GM23338 (cell line): ENCODE measurements at regions not wholly inside any gene's neighbourhood (a gene's known extent, or its start where the extent isn't known, plus 50 kb on each side); places are given as distances from the start of the nearest gene placed in this dataset.

Experiments used
- ATAC-seq: fragments of 200-7000 bp; cut with Tn5 transposase; 3 replicates; pipeline ENCODE4 v1.9.1; 2020
- DNase-seq: peaks from one replicate; pipeline ENCODE4 v3.0.0-alpha.2; 2015; ENCODE audit warnings: low spot score
- H2AFZ ChIP-seq: fragments of 200-600 bp; sonication (generic); 2 replicates; pipeline ENCODE4 v1.8.0; 2016; ENCODE audit warnings: antibody characterized with exemption, mild to moderate bottlenecking, moderate library complexity
- H3F3A ChIP-seq: fragments of 200-600 bp; sonication (generic); replicated peaks from 2 replicates; pipeline ENCODE4 v1.8.0; 2017; ENCODE audit warnings: antibody characterized with exemption, mixed run types, low read depth
- H3K27ac ChIP-seq: fragments of 200-600 bp; sonication (generic); 2 replicates; pipeline ENCODE4 v1.6.1; 2016; ENCODE audit warnings: low read depth
- H3K27me3 ChIP-seq: fragments of 200-600 bp; sonication (generic); 2 replicates; pipeline ENCODE4 v1.8.0; 2016; ENCODE audit warnings: mild to moderate bottlenecking, mixed run types, moderate library complexity; ENCODE audit not compliant: insufficient read depth
- H3K36me3 ChIP-seq: fragments of 200-600 bp; sonication (generic); 2 replicates; pipeline ENCODE4 v1.8.0; 2016; ENCODE audit warnings: mild to moderate bottlenecking; ENCODE audit not compliant: insufficient read depth
- H3K4me1 ChIP-seq: fragments of 200-600 bp; sonication (generic); 2 replicates; pipeline ENCODE4 v1.8.0; 2016; ENCODE audit warnings: mild to moderate bottlenecking, moderate library complexity; ENCODE audit not compliant: insufficient read depth
- H3K4me2 ChIP-seq: fragments of 200-600 bp; sonication (generic); 2 replicates; pipeline ENCODE4 v1.7.1; 2017; ENCODE audit warnings: mixed run types
- H3K4me3 ChIP-seq: fragments of 200-600 bp; sonication (generic); 2 replicates; pipeline ENCODE4 v1.6.1; 2016; ENCODE audit warnings: mixed run types
- H3K79me2 ChIP-seq: fragments of 200-600 bp; sonication (generic); replicated peaks from 2 replicates; pipeline ENCODE4 v1.8.0; 2017; ENCODE audit warnings: mild to moderate bottlenecking; ENCODE audit not compliant: insufficient read depth
- H3K9me2 ChIP-seq: fragments of 200-600 bp; sonication (generic); 2 replicates; pipeline ENCODE4 v1.8.0; 2017; ENCODE audit not compliant: insufficient read depth
- H4K20me1 ChIP-seq: fragments of 200-600 bp; sonication (generic); replicated peaks from 2 replicates; pipeline ENCODE4 v1.8.0; 2017; ENCODE audit warnings: mild to moderate bottlenecking; ENCODE audit not compliant: insufficient read depth
- H3K27ac Mint-ChIP-seq: 2 replicates; pipeline ENCODE4 v1.8.0; 2020; ENCODE audit warnings: inconsistent platforms, mild to moderate bottlenecking, moderate library complexity, mixed read lengths
- H3K27me3 Mint-ChIP-seq: 3 replicates; pipeline ENCODE4 v1.8.0; 2022; ENCODE audit warnings: low read depth, mild to moderate bottlenecking, moderate library complexity, mixed read lengths, inconsistent platforms; ENCODE audit not compliant: insufficient read depth, poor library complexity
- H3K36me3 Mint-ChIP-seq: 3 replicates; pipeline ENCODE4 v1.8.0; 2021; ENCODE audit warnings: low read depth, mild to moderate bottlenecking, inconsistent platforms, moderate library complexity, mixed read lengths
- H3K4me1 Mint-ChIP-seq: 3 replicates; pipeline ENCODE4 v1.8.0; 2020; ENCODE audit warnings: mild to moderate bottlenecking, inconsistent platforms, mixed read lengths
- H3K4me3 Mint-ChIP-seq: 3 replicates; pipeline ENCODE4 v1.8.0; 2021; ENCODE audit warnings: moderate library complexity, mild to moderate bottlenecking, inconsistent platforms, mixed read lengths
- H3K9me3 Mint-ChIP-seq: 3 replicates; pipeline ENCODE4 v1.8.0; 2020; ENCODE audit warnings: moderate library complexity, mild to moderate bottlenecking, inconsistent platforms, mixed read lengths
- CREB1 ChIP-seq: fragments of 250-450 bp; sonication (Bioruptor Pico); IDR thresholded peaks from 2 replicates; pipeline ENCODE4 v1.5.0; 2020; ENCODE audit warnings: low read depth, mild to moderate bottlenecking, moderate library complexity
- EZH2 ChIP-seq: fragments of 200-600 bp; sonication (generic); IDR thresholded peaks from one replicate; pipeline ENCODE4 v1.8.0; 2017; ENCODE audit warnings: antibody characterized with exemption, mild to moderate bottlenecking, low read depth; ENCODE audit not compliant: unreplicated experiment
- EZH2phosphoT487 ChIP-seq: fragments of 200-600 bp; sonication (generic); IDR thresholded peaks from one replicate; pipeline ENCODE4 v1.8.1; 2018; ENCODE audit warnings: antibody characterized with exemption; ENCODE audit not compliant: unreplicated experiment
- JUNB ChIP-seq: IDR thresholded peaks from one replicate; pipeline ENCODE4 v1.6.1; 2016; ENCODE audit warnings: antibody characterized with exemption; ENCODE audit not compliant: unreplicated experiment
- NANOG ChIP-seq: IDR thresholded peaks from 2 replicates; pipeline ENCODE4 v1.6.1; 2016; ENCODE audit warnings: antibody characterized with exemption, borderline replicate concordance
- STAT1 ChIP-seq: IDR thresholded peaks from one replicate; pipeline ENCODE4 v1.6.1; 2016; ENCODE audit warnings: antibody characterized with exemption; ENCODE audit not compliant: unreplicated experiment
- ZNF114 ChIP-seq: fragments of 250-450 bp; sonication (Bioruptor Pico); IDR thresholded peaks from 2 replicates; pipeline ENCODE4 v1.5.0; 2020; ENCODE audit warnings: mild to moderate bottlenecking, moderate library complexity
- ZNF331 ChIP-seq: fragments of 250-450 bp; sonication (Bioruptor Pico); IDR thresholded peaks from 2 replicates; pipeline ENCODE4 v1.5.0; 2020; ENCODE audit warnings: low read depth, mild to moderate bottlenecking, moderate library complexity
- TF ChIP-seq, protein P1 (sequence below): fragments of 250-450 bp; sonication (Bioruptor Pico); IDR thresholded peaks from 2 replicates; pipeline ENCODE4 v1.5.0; 2020; ENCODE audit warnings: mild to moderate bottlenecking, moderate library complexity

DNA sequence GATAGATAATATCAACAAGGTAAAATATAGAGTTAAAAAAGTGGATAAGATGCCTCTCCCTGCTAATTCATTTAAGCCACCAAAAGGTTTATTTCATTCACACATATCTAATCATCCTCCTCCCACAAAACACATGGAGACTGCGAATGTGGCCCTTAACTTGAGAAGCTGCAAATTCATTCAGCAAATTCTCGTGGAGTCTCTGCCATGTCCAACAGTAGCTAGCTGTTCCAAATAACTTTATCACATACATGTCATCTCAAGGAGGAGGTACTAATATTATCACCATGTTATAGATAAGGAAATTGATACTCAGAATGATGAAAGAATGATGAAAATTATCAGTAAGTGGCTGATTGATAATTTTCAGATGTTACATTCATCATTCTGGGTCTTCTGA, 950.2 kb downstream of the CDH11 start (continued):
- TF ChIP-seq, protein P1, sequence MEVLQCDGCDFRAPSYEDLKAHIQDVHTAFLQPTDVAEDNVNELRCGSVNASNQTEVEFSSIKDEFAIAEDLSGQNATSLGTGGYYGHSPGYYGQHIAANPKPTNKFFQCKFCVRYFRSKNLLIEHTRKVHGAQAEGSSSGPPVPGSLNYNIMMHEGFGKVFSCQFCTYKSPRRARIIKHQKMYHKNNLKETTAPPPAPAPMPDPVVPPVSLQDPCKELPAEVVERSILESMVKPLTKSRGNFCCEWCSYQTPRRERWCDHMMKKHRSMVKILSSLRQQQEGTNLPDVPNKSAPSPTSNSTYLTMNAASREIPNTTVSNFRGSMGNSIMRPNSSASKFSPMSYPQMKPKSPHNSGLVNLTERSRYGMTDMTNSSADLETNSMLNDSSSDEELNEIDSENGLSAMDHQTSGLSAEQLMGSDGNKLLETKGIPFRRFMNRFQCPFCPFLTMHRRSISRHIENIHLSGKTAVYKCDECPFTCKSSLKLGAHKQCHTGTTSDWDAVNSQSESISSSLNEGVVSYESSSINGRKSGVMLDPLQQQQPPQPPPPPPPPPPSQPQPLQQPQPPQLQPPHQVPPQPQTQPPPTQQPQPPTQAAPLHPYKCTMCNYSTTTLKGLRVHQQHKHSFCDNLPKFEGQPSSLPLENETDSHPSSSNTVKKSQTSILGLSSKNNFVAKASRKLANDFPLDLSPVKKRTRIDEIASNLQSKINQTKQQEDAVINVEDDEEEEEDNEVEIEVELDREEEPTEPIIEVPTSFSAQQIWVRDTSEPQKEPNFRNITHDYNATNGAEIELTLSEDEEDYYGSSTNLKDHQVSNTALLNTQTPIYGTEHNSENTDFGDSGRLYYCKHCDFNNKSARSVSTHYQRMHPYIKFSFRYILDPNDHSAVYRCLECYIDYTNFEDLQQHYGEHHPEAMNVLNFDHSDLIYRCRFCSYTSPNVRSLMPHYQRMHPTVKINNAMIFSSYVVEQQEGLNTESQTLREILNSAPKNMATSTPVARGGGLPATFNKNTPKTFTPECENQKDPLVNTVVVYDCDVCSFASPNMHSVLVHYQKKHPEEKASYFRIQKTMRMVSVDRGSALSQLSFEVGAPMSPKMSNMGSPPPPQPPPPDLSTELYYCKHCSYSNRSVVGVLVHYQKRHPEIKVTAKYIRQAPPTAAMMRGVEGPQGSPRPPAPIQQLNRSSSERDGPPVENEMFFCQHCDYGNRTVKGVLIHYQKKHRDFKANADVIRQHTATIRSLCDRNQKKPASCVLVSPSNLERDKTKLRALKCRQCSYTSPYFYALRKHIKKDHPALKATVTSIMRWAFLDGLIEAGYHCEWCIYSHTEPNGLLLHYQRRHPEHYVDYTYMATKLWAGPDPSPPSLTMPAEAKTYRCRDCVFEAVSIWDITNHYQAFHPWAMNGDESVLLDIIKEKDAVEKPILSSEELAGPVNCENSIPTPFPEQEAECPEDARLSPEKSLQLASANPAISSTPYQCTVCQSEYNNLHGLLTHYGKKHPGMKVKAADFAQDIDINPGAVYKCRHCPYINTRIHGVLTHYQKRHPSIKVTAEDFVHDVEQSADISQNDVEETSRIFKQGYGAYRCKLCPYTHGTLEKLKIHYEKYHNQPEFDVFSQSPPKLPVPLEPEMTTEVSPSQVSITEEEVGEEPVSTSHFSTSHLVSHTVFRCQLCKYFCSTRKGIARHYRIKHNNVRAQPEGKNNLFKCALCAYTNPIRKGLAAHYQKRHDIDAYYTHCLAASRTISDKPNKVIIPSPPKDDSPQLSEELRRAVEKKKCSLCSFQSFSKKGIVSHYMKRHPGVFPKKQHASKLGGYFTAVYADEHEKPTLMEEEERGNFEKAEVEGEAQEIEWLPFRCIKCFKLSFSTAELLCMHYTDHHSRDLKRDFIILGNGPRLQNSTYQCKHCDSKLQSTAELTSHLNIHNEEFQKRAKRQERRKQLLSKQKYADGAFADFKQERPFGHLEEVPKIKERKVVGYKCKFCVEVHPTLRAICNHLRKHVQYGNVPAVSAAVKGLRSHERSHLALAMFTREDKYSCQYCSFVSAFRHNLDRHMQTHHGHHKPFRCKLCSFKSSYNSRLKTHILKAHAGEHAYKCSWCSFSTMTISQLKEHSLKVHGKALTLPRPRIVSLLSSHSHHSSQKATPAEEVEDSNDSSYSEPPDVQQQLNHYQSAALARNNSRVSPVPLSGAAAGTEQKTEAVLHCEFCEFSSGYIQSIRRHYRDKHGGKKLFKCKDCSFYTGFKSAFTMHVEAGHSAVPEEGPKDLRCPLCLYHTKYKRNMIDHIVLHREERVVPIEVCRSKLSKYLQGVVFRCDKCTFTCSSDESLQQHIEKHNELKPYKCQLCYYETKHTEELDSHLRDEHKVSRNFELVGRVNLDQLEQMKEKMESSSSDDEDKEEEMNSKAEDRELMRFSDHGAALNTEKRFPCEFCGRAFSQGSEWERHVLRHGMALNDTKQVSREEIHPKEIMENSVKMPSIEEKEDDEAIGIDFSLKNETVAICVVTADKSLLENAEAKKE = no peak
- TF ChIP-seq NANOG = no peak
- no peak for TF ChIP-seq EZH2phosphoT487

DNA sequence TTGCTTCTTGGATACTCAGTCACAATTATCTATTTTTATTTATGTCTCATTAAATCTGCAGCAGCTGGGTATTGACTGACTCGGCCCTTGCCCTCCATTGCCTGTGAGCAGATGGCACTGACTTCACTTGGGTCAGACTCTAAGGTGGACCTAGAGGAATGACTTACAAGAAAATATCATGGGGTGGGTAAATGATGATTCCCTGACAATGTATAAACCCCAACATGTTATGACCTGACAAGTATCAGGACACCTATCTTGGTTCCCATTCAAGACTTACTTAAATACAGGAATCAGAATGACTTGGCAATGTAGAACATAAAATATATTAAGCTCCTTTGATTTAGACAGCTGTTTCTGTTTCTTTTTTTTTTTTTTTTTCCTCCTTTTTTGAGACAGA, 953.5 kb downstream of the CDH11 start:
- Histone ChIP-seq H3K27ac (no peak overlapping the region), H3F3A (no peaks in the 10 kb centered on the region), H3K79me2 (no peaks in the 10 kb centered on the region), H4K20me1 (no peaks in the 10 kb centered on the region), H3K9me2 (no peaks in the 10 kb centered on the region), H2AFZ (no peak overlapping the region), H3K4me1 (no peaks in the 10 kb centered on the region), H3K4me3 (no peak overlapping the region), H3K27me3 (no peaks in the 10 kb centered on the region), H3K4me2 (no peak overlapping the region), H3K36me3 (no peaks in the 10 kb centered on the region)
- Mint-ChIP-seq H3K4me1 (no peaks in the 10 kb centered on the region), H3K27ac (no peak overlapping the region), H3K27me3 (peaks cover 3% of the 10 kb centered on the region), H3K4me3 (no peak overlapping the region), H3K36me3 (no peaks in the 10 kb centered on the region), H3K9me3 (no peaks in the 10 kb centered on the region)
- ATAC-seq (no peak), DNase-seq (no peak)
- no peak for TF ChIP-seq EZH2phosphoT487
- no peak for TF ChIP-seq EZH2
- TF ChIP-seq CREB1 (CRISPR knock-in tag) = no peak
- no peak for TF ChIP-seq NANOG
- TF ChIP-seq ZNF114 (CRISPR knock-in tag) = no peak
- no peak for TF ChIP-seq JUNB
- TF ChIP-seq STAT1 = no peak
- TF ChIP-seq, protein P1 = no peak
- no peak for TF ChIP-seq ZNF331 (CRISPR knock-in tag)
